Esophagus squamous epithelium (tissue), 5 donors: ENCODE measurements at regions not wholly inside any gene's neighbourhood (a gene's known extent, or its start where the extent isn't known, plus 50 kb on each side); places are given as distances from the start of the nearest gene placed in this dataset.

Experiments
- DNase-seq: peaks from one replicate; lab custom pipeline; 2025; lab: John Stamatoyannopoulos, UW
- H3K27ac ChIP-seq, 4 donors: fragments of 200-600 bp; sonication (generic); one replicate each; pipeline ENCODE4 v1.5.1; 2016 to 2019; ENCODE audit warnings: mild to moderate bottlenecking in 1 of 4
- H3K27me3 ChIP-seq, 4 donors: fragments of 200-600 bp; sonication (generic); 1 replicate in 3 of 4; 2 replicates in 1 of 4; pipeline versions ENCODE4 v1.5.1 to v1.6.0; 2017 to 2021; ENCODE audit warnings: antibody characterized with exemption in 1 of 4
- H3K36me3 ChIP-seq, 3 donors: fragments of 200-600 bp; sonication (generic); one replicate each; pipeline ENCODE4 v1.5.1; 2016 to 2019
- H3K4me1 ChIP-seq, 3 donors: fragments of 200-600 bp; sonication (generic); one replicate each; pipeline ENCODE4 v1.5.1; 2017 to 2019
- H3K4me3 ChIP-seq, 4 donors: fragments of 200-600 bp; sonication (generic); 1 replicate in 3 of 4; 2 replicates in 1 of 4; pipeline ENCODE4 v1.5.1; 2016 to 2019; ENCODE audit warnings: mild to moderate bottlenecking in 2 of 4, moderate library complexity in 1 of 4
- H3K9me3 ChIP-seq, 3 donors: fragments of 200-600 bp; sonication (generic); one replicate each; pipeline ENCODE4 v1.5.1; 2016 to 2019
- POLR2A ChIP-seq, 4 donors: fragments of 450-650 bp; IDR thresholded peaks; one replicate each; pipeline ENCODE4 v1.6.1; 2017; ENCODE audit warnings: antibody characterized with exemption in 4 of 4, mild to moderate bottlenecking in 4 of 4, moderate library complexity in 3 of 4
- WGBS, 2 donors: methylation state at CpG; one replicate each; pipeline ENCODE4 v1.1.5; 2018; 5-methylcytosine and 5-hydroxymethylcytosine counted together
- intact Hi-C: fragments of 100-400 bp; cut with DNase I; formaldehyde crosslinking; loops from one replicate; pipeline ENCODE4 v1.15.0; 2022
- TF ChIP-seq, protein P1 (sequence below), 6 experiments: fragments of 450-650 bp in 4 of 6; fragments of 200-600 bp in 2 of 6; sonication (generic) in 2 of 6; IDR thresholded peaks; one replicate each; pipeline ENCODE4 v1.5.1; 2016 to 2019; ENCODE audit warnings: antibody characterized with exemption in 6 of 6, mild to moderate bottlenecking in 4 of 6, moderate library complexity in 4 of 6
- donor health status: DM: yes; HTN: yes; CAD: no.

DNA sequence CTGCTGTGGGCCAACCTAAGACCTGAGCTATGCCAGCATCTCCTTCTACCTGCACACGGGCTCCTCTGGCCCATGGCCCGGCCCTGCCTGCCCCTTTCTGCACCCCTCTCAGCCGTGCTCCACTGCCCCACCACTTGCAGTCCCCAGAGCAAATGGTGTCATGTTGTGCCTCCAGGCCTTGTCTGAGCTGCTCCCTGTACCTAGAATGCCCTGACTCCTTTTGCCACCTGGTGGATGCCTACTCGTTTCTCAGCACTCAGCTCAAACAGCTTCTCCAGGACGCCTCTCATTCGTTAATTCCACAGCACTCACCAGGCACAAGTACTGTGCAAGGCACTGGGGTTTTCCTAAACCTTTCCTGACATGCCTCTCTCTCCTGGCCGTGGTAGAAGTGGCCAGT lies 63.2 kb upstream of the PNMA1 start:
- H3K9me3 ChIP-seq, result no peaks in the 10 kb centered on the region
- H3K27me3 ChIP-seq, result no peaks in the 10 kb centered on the region
- H3K4me3 ChIP-seq, result no peak overlapping the region
- DNase-seq, result no peak
- H3K4me1 ChIP-seq, result peaks cover 14 to 81% (median 34%) of the 10 kb centered on the region in 3 donors
- 65 to 72% methylated on average over 5 to 7 of the region's 7 CpGs for WGBS, 2 donors
- TF ChIP-seq POLR2A (IDR thresholded peaks at IDR 0.05), result no peak
- TF ChIP-seq, protein P1, sequence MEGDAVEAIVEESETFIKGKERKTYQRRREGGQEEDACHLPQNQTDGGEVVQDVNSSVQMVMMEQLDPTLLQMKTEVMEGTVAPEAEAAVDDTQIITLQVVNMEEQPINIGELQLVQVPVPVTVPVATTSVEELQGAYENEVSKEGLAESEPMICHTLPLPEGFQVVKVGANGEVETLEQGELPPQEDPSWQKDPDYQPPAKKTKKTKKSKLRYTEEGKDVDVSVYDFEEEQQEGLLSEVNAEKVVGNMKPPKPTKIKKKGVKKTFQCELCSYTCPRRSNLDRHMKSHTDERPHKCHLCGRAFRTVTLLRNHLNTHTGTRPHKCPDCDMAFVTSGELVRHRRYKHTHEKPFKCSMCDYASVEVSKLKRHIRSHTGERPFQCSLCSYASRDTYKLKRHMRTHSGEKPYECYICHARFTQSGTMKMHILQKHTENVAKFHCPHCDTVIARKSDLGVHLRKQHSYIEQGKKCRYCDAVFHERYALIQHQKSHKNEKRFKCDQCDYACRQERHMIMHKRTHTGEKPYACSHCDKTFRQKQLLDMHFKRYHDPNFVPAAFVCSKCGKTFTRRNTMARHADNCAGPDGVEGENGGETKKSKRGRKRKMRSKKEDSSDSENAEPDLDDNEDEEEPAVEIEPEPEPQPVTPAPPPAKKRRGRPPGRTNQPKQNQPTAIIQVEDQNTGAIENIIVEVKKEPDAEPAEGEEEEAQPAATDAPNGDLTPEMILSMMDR (IDR thresholded peaks at IDR 0.05), result peak in 2 of 6 experiments; percentile 18 to 30
- H3K27ac ChIP-seq, result peak overlapping the region in 2 of 4 donors; percentile 16 to 33
- intact Hi-C loops, result no loop called here
- peaks cover 0 to 5% (median 0%) of the 10 kb centered on the region in 3 donors for H3K36me3 ChIP-seq

DNA sequence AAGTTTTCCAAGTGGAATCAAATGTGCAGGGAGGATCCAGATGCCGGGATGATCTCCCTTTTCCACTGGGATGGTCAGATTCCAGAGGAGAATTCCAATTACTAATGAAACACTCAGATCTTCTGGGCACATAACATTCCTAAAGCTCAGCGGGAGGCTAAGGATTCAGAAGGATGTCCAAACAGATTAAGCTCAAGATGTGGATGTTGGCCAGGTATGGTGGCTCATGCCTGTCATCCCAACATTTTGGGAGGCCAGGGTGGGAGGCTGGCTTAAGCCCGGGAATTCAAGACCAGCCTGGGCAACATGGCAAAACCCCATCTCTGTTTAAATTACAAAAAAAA lies 62.0 kb upstream of the PNMA1 start:
- 50 to 74% methylated on average over 3 of the region's 3 CpGs for WGBS, 2 donors
- Histone ChIP-seq H3K36me3 (peaks cover 0 to 5% (median 0%) of the 10 kb centered on the region in 3 donors), H3K9me3 (no peaks in the 10 kb centered on the region), H3K4me3 (no peak overlapping the region), H3K27ac (peak overlapping the region; percentile 31 to 80 (median 61)), H3K4me1 (peaks cover 26 to 90% (median 46%) of the 10 kb centered on the region in 3 donors), H3K27me3 (no peaks in the 10 kb centered on the region)
- no peak for DNase-seq
- TF ChIP-seq, protein P1 (IDR thresholded peaks at IDR 0.05), result no peak
- TF ChIP-seq POLR2A (IDR thresholded peaks at IDR 0.05), result no peak
- intact Hi-C loops, result no loop called here

DNA sequence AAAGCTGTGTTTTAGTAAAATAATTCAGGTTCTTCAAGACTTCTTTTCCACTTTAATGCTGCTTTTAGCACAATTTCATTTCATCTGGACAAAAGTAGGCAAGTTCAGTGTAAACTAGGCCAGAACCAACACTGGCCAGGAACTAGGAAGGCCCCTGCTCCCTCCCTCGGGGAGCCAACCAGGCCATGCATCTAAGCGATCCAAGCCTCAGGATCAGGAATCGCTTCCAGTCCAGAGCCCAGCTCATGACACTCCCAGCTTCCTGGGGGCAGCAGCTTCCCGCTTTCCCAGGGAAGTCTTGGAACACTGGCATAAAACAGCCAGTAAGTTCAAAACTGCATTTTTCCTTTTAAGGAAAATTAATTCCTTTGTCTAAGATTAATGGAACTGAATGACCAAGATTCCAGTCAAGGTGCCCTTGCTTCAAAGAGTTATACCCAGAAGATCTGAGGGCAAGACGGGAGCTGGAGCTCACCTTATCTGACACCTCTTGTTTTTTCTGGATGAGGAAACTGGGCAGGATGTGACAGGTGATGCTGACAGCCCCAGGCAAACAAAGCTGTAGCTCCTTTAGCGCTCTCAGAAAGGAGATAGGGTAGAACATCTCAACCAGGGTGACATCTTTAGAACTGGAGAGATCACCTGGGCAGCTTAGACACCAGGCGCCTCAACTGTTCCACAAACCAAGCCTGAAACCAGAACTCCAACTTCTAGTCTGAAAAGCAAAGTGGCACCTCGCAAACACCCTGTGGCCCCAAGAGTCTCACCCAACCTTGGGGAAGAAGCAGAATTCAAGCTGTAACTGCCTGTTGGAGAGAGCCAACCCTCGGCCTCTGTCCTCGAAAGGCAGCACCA lies 61.4 kb upstream of the PNMA1 start:
- intact Hi-C loops, result no loop called here

DNA sequence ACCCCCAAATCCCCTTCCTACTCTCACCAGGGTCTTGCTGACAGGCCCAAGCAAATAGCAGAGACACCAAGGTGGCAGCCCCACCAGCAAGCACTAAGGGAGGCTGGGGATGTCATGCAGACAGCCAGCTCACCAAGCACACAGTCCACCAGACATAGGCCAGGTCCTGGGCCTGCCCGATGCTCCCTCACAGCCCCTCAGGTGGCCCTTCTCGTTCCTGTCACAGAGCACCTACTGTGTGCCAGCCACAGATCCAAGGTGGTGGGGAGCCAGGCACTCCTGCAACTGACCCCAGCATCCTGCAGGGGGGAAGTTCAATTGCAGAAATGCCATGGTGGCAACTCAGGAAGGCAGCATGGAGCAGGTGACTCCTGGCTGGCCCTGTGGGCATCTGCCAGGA lies 60.5 kb upstream of the PNMA1 start:
- TF ChIP-seq, protein P1 (IDR thresholded peaks at IDR 0.05), result no peak
- no peak for TF ChIP-seq POLR2A (IDR thresholded peaks at IDR 0.05)
- Histone ChIP-seq H3K36me3 (no peaks in the 10 kb centered on the region), H3K27ac (peak overlapping the region; percentile 31 to 80 (median 61)), H3K9me3 (no peaks in the 10 kb centered on the region), H3K4me1 (peaks cover 29 to 92% (median 51%) of the 10 kb centered on the region in 3 donors), H3K27me3 (no peaks in the 10 kb centered on the region), H3K4me3 (no peak overlapping the region)
- 83% methylated on average over 2 of the region's 2 CpGs; no CpG with 5 or more reads in 1 of the 2 donors for WGBS, 2 donors
- intact Hi-C loops, result no loop called here
- no peak for DNase-seq

More for the DNA sequence above, 61.4 kb upstream of the PNMA1 start:
- no peak for DNase-seq
- no peaks in the 10 kb centered on the region for H3K9me3 ChIP-seq
- peaks cover 0 to 5% (median 0%) of the 10 kb centered on the region in 3 donors for H3K36me3 ChIP-seq
- TF ChIP-seq, protein P1 (IDR thresholded peaks at IDR 0.05), result no peak
- 62 to 68% methylated on average over 7 to 8 of the region's 10 CpGs for WGBS, 2 donors
- no peak overlapping the region for H3K4me3 ChIP-seq
- no peaks in the 10 kb centered on the region for H3K27me3 ChIP-seq
- H3K27ac ChIP-seq, result peak overlapping the region; percentile 31 to 80 (median 61)
- peaks cover 29 to 90% (median 52%) of the 10 kb centered on the region in 3 donors for H3K4me1 ChIP-seq

DNA sequence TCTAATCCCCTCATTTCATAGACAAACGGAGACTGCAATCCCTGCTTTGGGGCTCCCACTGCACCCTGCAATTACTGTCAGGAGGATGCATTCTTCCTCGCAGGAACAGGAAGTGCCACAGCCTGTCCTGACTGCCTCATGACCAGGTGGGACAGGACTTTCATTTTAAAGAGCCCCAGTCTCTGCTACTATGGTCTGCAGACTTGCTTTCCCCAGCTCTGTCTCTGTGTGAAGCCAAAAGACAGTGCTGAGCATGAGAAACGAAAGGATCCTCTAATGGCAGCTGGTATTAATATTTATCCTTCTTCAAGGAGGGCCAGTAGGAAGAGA lies 60.0 kb upstream of the PNMA1 start:
- H3K27ac ChIP-seq, result peak overlapping the region; percentile 4 to 80 (median 61)
- peaks cover 29 to 96% (median 52%) of the 10 kb centered on the region in 3 donors for H3K4me1 ChIP-seq
- 34 to 70% methylated on average over 1 to 2 of the region's 3 CpGs for WGBS, 2 donors
- H3K36me3 ChIP-seq, result no peaks in the 10 kb centered on the region
- intact Hi-C loops, result no loop called here
- H3K4me3 ChIP-seq, result no peak overlapping the region
- DNase-seq, result no peak
- no peaks in the 10 kb centered on the region for H3K27me3 ChIP-seq
- TF ChIP-seq, protein P1 (IDR thresholded peaks at IDR 0.05), result no peak
- no peak for TF ChIP-seq POLR2A (IDR thresholded peaks at IDR 0.05)
- H3K9me3 ChIP-seq, result no peaks in the 10 kb centered on the region
